GM13976 (cell line): ENCODE measurements at regions not wholly inside any gene's neighbourhood (a gene's known extent, or its start where the extent isn't known, plus 50 kb on each side); places are given as distances from the start of the nearest gene placed in this dataset.

Source experiments
- DNase-seq: peaks from one replicate; pipeline ENCODE4 v3.0.0; 2012; ENCODE audit warnings: low spot score
- CTCF ChIP-seq: IDR thresholded peaks from 2 replicates; pipeline ENCODE4 v1.5.1; 2012; ENCODE audit warnings: borderline replicate concordance, mild to moderate bottlenecking; ENCODE audit not compliant: insufficient read depth; ENCODE audit errors: extremely low read depth, missing control alignments, control extremely low read depth
- in situ Hi-C: fragments of 300-500 bp; cut with MboI; formaldehyde crosslinking; loops from one replicate; pipeline ENCODE4 v1.12.0; 2022; ENCODE audit warnings: low sequenced_read_pairs, mixed read lengths, inconsistent platforms; ENCODE audit not compliant: unreplicated experiment

GRCh38 chr3:106275592-106275991 is 406.8 kb upstream of the CBLB start:
- no peak for TF ChIP-seq CTCF
- DNase-seq = no peak
- in situ Hi-C loops = no loop called here

- no peak for DNase-seq
- TF ChIP-seq CTCF = no peak
- in situ Hi-C loops = no loop called here
These were observed 407.3 kb upstream of the CBLB start for GRCh38 chr3:106276151-106276550.

- in situ Hi-C loops = no loop called here
- no peak for TF ChIP-seq CTCF
- DNase-seq = no peak
These were observed 408.2 kb upstream of the CBLB start for GRCh38 chr3:106276755-106277612.

GRCh38 chr3:106277731-106278130 is 408.9 kb upstream of the CBLB start:
- no peak for TF ChIP-seq CTCF
- DNase-seq = no peak
- in situ Hi-C loops = no loop called here

GRCh38 chr3:106281221-106281620 is 412.4 kb upstream of the CBLB start:
- DNase-seq = no peak
- in situ Hi-C loops = no loop called here
- no peak for TF ChIP-seq CTCF

- no peak for DNase-seq
- TF ChIP-seq CTCF = no peak
- in situ Hi-C loops = no loop called here
These were observed 414.1 kb upstream of the CBLB start for GRCh38 chr3:106282943-106283342.

GRCh38 chr3:106288781-106289180 is 420.0 kb upstream of the CBLB start:
- no peak for TF ChIP-seq CTCF
- no peak for DNase-seq
- in situ Hi-C loops = no loop called here
